OCI-LY3 (cell line): ENCODE measurements at regions not wholly inside any gene's neighbourhood (a gene's known extent, or its start where the extent isn't known, plus 50 kb on each side); places are given as distances from the start of the nearest gene placed in this dataset.

ENCODE experiments used
- CTCF ChIP-seq: fragments of 200-600, 300-600 bp; sonication (generic); IDR thresholded peaks from 2 replicates; pipeline ENCODE4 v1.5.1; 2014; ENCODE audit warnings: antibody characterized with exemption, low read length, low read depth
- EZH2phosphoT487 ChIP-seq: fragments of 200-600 bp; shearing (Covaris generic); IDR thresholded peaks from 2 replicates; pipeline ENCODE4 v1.6.1; 2018; ENCODE audit warnings: antibody characterized with exemption, mixed run types, low read depth

- TF ChIP-seq CTCF (no peak), EZH2phosphoT487 (no peak)
These were observed 106.2 kb upstream of the TLR4 start for GRCh38 chr9:117597977-117598376.
